ENCODE measurements at regions not wholly inside any gene's neighbourhood (a gene's known extent, or its start where the extent isn't known, plus 50 kb on each side); places are given as distances from the start of the nearest gene placed in this dataset.
"Not testable (repeated sequence)": the region's sequence is repeated elsewhere in the genome, so short reads cannot be mapped to it uniquely, and the experiment has no call there.

DNA sequence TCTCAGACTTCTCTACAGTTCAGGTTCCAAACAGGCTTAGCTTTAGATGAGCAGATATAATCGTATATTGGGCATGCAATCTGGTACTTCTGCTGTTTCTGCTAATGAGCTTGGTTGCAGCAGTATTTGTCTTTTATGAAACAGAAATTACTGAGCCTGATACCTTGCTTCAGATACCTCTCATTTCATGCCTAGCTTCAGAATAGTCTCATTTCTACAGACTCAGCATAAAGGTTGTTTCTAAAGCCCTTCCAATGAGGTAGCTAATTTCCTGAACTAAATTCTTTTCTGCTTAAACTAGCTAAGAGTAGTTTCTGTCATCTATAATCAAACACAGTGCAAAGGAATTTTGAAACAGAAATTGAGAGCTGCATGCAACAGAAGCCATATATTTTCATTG, 275.0 kb upstream of the KITLG start:
- DNase-seq (ENCODE audit: low read depth in 2 of 2, low spot score in 1 of 2): no peak

DNA sequence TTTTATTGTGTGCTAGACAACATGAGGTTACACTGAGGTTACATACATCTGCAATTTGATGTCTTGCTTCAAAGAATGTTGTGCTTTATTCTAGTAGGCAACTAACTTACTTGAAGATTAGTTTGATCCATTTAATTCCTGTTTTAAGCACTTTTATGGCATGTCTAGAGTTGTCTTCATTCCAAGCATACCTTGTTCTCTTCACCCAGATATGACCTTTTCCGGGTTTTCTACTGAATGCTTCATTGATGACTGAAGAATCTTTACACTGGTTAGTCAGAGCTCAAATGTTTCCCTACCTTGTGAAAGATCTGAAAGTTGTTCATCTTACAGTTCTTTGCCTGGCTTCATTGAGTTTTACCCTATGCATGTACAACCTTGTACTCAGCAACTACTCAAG, 274.0 kb upstream of the KITLG start:
- DNase-seq (ENCODE audit: low read depth in 2 of 2, low spot score in 1 of 2): no peak

DNA sequence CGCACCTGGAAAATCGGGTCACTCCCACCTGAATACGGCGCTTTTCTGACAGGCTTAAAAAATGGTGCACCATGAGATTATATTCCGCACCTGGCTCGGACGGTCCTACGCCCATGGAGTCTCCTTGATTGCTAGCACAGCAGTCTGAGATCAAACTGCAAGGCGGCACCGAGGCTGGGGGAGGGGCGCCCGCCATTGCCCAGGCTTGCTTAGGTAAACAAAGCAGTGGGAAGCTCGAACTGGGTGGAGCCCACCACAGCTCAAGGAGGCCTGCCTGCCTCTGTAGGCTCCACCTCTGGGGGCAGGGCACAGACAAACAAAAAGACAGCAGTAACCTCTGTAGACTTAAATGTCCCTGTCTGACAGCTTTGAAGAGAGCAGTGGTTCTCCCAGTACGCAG, 267.0 kb upstream of the KITLG start:
- not testable (repeated sequence) for DNase-seq (ENCODE audit: low read depth in 2 of 2, low spot score in 1 of 2)

DNA sequence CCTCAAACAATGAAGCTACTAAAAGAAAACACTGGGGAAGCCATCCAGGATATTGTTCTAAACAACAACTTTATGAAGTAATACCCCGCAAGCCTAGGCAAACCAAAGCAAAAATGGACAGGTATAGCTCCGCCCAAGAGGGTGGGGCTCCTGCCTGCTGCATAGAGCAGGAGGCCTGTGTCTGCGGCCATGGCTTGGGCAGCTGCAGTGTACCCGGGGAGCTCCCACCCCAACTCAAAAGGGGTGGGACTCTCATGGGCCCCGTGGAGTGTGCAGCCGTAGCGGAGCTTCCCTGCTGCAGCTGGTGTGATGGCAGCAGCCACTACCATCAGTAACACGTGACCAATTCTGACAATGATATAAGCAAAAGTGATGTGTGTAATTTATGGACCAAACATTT, 264.2 kb upstream of the KITLG start:
- no peak for DNase-seq (ENCODE audit: low read depth in 2 of 2, low spot score in 1 of 2)

DNA sequence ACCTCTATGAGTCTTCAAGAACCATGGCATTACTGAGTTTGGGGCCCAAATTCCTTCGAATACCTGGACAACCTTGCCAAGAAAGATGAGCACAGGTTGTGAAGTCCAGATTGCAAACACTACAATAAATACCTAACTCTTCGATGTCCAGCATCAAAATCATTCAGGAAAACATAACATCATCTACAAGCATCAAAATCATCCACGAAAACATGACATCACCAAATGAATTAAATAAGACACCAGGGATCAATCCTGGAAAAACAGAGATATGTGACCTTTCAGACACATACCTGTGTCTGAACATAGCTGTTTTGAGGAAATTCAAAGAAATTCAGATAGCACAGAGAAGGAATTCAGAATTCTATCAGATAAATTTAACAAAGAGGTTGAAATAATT, 262.0 kb upstream of the KITLG start:
- DNase-seq (ENCODE audit: low read depth in 2 of 2, low spot score in 1 of 2): no peak

DNA sequence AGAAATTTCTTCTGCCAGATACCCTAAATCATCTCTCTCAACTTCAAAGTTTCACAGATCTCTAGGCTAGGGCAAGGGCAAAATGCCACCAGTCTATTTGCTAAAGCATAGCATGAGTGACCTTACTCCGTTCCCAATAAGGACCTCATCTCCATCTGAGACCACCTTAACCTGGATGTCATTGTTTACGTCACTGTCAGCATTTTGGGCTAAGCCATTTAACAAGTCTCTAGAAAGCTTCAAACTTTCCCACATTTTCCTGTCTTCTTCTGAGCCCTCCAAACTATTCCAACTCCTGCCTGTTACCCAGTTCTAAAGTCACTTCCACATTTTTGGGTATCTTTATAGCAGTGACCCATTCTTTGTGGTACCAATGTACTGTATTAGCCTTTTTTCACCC, 259.2 kb upstream of the KITLG start:
- DNase-seq (ENCODE audit: low read depth in 2 of 2, low spot score in 1 of 2): no peak

DNA sequence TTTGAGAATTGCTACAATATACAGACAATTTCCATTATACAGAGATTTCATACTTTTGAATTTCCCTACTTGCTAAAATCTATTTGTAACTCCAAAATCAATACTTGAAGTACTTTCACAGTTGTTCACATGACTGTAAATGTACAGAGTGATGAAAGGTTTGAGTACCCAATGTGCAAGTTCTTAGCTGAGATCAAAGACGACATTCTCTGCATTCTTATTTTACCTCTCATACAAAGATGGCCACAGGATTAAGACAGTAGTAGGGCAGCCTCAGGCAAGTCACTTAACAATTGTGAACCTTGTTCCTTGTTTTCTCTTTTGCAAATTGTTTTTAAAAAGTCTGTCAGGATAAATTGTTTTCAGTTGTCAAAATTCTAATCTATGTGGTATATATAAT, 255.9 kb upstream of the KITLG start:
- DNase-seq (ENCODE audit: low read depth in 2 of 2, low spot score in 1 of 2): no peak

DNA sequence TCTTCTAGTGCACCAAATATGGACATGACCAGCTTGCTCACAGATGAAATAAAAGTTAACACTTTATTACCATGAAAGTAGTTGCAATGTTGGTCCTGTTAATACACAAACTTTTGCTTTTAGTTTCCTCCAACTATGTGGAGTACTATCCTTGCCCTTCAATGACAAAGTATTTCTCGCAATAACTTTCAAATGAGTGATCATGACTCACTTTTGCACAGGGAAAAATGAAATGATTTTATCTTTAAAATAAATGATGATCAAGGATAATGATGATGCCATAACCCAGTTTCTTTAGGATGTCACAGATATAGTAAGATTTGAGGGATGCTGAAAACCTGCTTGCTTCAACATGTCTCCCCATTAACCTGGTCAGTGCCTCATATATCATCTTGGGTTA, 254.0 kb upstream of the KITLG start:
- DNase-seq (ENCODE audit: low read depth in 2 of 2, low spot score in 1 of 2): no peak

DNA sequence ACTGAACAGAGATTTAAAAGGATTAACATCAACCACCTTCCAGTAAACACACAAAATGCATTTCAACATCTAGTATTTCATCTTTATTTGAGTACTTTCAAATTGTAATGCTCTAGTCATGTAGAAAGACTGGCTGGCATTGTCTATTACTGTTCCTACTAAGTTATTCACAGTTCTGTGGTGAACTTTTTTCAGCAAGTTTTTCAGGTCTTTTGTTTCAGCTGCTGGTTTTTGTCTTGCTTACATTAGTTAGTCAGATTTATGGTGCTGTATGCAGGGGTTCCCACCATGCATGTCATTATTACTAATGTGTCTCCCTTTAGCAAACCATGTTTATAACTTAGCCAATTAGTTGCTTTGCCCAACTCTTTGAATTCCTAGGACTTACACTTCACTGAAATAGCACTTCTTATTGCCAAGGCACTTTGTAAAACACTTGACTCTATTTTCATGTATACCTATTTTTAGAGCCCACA, 253.4 kb upstream of the KITLG start:
- no peak for DNase-seq (ENCODE audit: low read depth in 2 of 2, low spot score in 1 of 2)

DNA sequence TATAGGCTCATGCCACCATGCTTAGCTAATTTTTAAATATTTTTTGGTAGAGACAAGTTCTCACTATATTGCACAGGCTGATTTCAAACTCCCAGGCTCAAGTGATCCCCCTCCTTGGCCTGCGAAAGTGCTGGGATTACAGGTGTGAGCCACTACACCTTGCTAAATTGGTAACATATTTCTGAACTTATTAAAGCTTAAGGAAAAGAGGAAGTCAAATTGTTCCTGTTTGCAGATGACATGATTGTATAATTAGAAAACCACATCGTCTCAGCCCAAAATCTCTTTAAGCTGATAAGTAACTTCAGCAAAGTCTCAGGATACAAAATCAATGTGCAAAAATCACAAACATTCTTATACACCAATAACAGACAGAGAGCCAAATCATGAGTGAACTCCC, 248.3 kb upstream of the KITLG start:
- not testable (repeated sequence) for DNase-seq (ENCODE audit: low read depth in 2 of 2, low spot score in 1 of 2)

DNA sequence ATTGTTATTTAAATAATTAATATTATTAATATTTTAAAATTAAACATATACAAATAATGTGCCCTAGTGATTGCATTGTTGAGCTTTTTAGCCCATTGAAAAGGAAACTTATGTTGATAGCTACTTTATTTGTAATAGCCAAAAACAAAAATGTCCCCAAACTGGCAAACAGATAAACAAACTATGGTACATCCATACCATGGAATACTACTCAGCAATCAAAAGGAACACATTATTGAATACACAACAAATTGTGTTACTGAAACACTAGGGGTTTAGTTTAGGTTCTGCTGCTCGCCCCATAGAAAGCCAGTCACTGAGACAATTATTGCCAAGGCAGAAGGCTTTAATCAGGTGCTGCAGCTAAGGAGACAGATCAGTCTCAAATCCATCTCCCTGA, 239.7 kb upstream of the KITLG start:
- no peak for DNase-seq (ENCODE audit: low read depth in 2 of 2, low spot score in 1 of 2)

DNA sequence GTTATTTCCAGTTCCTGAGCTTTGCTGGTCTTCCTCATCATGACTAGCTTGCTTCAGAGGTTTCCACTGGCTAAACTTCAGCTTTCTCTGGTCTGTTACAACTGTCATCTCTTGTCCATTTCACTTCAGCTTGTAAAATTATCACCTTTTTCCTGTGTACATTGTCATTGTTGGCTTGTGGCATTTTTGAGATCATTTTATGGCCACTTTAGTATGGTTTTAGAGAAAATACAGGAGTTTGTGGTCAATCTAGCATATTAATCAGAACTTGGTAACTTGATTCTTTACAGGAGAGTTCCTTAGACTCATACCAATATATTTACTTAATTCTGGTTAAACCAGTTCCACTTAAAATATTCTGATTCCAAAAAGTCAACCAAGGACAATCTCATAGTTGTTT, 235.9 kb upstream of the KITLG start:
- DNase-seq (ENCODE audit: low read depth in 2 of 2, low spot score in 1 of 2): no peak

DNA sequence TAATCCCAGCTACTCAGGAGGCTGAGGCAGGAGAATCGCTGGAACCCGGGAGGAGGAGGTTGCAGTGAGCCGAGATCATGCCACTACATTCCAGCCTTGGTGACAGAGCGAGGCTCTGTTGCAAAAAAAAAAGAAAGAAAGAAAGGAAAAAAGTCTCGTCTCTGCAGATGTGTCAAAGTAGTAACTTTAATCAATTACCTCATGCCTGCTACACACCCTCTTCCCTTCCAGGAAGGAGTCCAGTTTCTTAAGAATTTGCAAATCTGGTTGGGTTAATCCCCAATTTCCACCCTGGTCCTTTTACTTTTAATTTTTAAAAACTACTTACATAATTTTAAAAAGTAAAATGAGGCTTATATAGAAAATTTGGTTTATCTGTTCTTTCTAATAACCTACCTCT, 234.5 kb upstream of the KITLG start:
- no peak for DNase-seq (ENCODE audit: low read depth in 2 of 2, low spot score in 1 of 2)

DNA sequence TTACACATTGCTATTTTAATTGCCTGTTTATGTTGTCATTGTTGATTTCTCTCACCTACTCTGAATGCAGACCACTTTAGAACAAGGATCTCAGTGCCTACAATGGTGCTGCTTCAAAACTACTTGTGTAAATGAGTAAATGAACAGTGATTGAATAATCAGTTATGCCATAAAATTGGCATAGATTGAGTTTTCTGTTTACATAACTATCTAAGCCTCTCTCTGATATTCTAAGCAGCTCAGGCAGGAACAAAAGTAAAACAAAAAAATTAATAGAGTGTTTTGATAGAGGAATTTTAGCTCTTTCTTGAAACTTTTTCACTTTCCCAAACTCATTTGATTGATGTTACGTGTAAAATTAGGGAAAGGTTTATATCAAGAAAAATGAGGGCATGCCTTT, 232.3 kb upstream of the KITLG start:
- DNase-seq (ENCODE audit: low read depth in 2 of 2, low spot score in 1 of 2): no peak

DNA sequence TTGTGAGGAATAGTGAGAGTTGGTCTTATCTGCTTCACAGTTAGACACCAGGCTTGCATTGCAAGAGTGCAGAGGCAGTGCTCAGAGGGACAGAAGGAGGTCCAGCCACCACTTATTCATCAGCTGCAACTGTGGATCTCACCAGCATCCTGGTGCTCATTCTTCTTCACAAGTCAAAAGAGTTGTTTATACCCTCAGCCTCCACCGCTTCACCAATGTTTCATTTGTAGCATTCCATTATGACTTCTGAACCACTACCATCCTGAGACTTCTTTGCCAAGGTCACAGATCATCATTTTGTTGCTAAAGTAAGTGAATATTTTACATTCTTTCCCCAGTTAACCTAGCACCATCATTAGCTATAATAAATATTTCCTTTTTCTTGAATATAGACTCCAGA, 230.5 kb upstream of the KITLG start:
- no peak for DNase-seq (ENCODE audit: low read depth in 2 of 2, low spot score in 1 of 2)

DNA sequence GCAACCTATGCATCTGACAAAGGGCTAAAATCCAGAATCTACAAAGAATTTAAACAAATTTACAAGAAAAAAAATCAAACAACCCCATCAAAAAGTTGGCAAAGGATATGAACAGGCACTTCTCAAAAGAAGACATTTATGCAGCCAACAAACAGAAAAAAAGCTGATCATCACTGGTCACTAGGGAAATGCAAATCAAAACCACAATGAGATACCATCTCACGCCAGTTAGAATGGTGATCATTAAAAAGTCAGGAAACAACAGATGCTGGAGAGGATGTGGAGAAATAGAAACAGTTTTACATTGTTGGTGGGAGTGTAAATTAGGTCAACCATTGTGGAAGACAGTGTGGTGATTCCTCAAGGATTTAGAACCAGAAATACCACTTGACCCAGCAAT, 229.6 kb upstream of the KITLG start:
- not testable (repeated sequence) for DNase-seq (ENCODE audit: low read depth in 2 of 2, low spot score in 1 of 2)

DNA sequence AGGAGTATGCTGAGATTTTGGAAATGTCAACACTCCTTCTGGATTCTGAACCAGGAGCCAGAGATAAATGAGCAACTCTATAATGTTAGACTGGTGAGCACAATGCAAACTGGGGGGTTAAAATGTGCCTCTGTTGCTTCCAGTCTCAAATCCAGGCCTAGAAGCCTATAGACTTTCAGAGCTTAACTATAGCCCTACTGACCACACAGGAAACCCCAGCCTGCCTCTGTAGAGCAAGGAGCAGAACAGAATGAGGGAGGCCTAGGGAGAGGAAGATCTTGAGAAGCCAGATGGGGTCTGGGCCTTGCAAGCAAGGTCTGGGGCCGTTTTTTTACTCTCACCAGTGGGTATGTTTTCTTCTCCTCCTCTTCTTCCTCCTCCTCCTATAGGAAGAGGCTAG, 225.4 kb upstream of the KITLG start:
- no peak for DNase-seq (ENCODE audit: low read depth in 2 of 2, low spot score in 1 of 2)

DNA sequence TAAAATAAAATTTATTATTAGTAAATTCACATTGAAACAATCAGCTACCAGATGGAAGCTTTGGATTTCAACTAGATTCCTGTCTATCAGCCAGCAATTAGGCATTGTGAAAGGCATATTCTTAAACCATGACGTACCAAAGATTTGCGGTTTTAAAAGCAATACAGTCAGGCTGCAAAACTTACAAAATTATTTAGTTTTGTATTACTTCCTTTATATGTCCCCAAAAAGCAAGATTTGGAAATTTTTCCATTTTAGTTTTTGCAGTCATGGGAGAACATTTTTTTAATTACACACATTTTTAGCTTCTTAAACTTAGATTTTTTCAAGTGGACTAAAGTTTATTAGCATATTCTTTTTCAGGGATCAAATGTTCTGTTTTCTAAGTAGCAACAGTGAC, 225.0 kb upstream of the KITLG start:
- no peak for DNase-seq (ENCODE audit: low read depth in 2 of 2, low spot score in 1 of 2)

DNA sequence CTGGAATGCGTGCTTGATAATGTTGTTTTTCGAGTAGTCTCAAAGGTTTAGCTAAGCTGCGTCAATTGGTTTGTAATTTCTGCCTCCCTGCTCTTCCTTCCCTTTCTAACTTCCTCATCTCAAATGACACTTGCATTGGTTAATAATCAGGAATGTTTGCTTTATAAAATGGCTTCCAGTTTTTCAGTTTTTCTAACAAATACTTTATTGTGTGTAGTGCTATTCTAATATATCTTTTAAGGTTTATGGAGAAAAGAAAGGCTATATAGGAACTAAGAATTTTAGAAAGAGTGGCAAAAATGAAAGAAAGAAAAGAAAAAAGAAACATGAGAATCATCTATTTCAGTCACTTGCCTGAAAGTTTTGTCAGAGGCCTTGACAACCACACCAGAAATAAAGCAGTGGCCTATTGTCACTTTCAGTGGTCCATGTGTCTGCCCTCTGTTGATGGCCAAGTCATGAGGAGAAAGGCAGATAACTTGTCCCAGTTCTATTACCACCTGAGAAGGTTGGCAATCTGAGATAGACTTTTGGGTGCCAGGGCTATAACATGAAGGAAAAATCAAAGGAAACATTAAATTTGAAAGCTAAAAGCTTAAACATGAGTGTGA, 221.9 kb upstream of the KITLG start:
- DNase-seq (ENCODE audit: low read depth in 2 of 2, low spot score in 1 of 2): no peak

DNA sequence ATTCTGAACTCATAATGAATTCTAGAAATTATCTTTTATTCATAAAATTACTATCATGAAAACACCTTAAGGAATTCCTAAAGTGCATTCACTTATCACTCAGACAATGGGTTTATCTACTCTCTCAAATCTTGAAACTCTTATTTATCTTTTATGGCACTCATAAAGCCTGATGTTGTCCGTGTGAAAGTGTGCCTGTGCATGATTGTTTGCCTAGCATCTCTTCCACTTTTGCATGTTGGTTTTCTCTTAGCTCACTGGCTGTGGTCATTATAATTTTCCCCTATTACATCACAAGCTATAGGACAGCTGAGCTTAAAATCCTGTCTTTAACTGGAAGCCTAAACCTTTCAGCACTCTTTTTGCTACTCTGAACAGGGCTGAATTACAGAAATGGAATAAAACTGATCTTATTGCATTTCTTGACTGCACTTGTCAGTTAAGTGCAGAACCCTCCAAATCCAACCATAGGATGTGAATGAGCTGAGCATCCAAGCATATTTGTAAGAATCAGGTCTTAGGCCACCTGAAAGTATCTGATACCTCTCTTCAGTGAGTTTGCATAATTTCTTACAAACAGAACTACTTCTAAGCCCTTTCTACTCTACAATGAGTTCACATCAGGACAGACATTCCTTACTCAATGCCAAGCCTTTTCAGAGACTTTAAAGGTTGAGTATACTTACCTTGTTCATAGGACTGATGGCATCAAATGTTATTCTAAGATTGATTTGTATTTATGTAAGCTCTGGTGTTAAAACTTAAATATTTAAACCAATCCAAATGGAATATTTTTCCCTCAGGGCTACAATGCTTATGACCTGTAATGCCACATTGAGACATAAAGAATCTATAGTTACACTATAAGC, 221.2 kb upstream of the KITLG start:
- no peak for DNase-seq (ENCODE audit: low read depth in 2 of 2, low spot score in 1 of 2)

DNA sequence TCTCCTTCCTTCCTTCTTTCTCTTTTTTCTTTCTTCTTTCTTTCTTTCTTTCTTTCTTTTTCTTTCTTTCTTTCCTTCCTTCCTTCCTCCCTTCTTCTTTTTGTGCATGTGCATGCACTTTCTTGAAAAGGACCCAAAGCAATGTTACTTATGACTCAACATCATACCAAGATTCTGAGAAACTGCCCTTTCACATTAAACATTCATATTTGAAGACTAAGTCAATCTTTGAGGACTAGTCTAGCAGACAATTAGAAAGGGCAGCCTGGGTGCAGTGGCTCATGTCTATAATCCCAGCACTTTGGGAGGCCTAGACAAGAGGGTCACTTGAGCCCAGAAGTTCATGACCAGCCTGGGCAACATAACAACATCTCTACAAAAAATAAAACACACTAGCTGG, 212.8 kb upstream of the KITLG start:
- DNase-seq (ENCODE audit: low read depth in 2 of 2, low spot score in 1 of 2): no peak

DNA sequence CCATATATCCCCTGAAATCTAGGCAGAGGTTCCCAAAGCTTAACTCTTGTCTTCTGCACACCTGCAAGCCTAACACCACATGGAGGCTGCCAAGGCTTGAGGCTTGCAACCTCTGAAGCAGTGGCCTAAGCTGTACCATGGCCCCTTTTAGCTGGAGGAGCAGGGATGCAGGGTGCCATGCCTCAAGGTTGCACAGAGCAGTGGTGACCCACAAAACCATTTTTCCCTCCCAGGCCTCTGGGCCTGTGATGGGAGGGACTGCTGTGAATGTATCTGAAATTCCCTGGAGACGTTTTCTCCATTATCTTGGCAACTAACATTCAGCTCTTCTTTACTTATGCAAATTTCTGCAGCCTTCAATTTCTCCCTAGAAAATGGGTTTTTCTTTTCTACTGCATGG, 210.0 kb upstream of the KITLG start:
- DNase-seq (ENCODE audit: low read depth in 2 of 2, low spot score in 1 of 2): no peak

DNA sequence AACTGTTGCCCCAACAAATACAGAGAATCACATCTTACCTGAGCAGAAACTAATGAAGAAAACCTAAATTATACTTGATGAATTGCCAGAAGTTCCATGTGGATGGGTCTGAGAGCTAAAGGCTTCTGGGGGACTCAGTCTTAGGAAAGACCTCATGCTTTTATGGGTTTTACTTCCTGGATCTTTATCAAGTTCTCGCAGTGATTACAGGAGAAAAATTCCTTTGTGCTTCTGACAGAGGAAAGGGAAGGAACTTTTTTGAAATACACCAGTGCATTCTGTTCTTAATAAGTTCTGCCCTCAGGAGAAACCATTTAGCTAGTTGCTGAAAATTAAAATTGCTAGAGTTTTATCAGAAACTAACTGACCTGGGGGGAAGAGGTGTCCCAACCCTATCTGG, 203.9 kb upstream of the KITLG start:
- DNase-seq (ENCODE audit: low read depth in 2 of 2, low spot score in 1 of 2): no peak
